C4-2B (cell line): ENCODE measurements at regions not wholly inside any gene's neighbourhood (a gene's known extent, or its start where the extent isn't known, plus 50 kb on each side); places are given as distances from the start of the nearest gene placed in this dataset.

Experiments used
- ZFX ChIP-seq: fragments of 450-650 bp; IDR thresholded peaks from 2 replicates; pipeline ENCODE4 v1.6.1; 2017
- TF ChIP-seq, protein P1 (sequence below): fragments of 450-650 bp; conservative IDR thresholded peaks from 2 replicates; pipeline ENCODE4 v1.5.1; 2017; ENCODE audit warnings: mild to moderate bottlenecking

DNA sequence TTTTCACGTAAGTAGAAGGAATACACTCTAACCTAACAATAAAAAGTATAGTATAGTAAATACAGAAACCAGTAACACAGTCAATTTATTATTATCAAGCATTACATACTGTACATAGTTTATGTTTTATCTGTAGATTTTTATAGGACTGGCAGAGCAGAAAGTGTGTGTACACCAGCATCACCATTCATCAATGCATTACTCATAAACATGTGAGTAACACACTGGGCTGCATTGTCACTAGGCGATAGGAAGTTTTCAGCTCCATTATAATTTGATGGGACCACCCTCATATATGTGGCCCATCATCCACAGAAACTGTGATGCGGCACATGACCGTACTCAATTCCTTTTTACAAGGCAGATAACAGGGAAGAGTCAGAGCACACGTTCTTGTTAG lies 137.8 kb upstream of the RBPJ start:
- TF ChIP-seq, protein P1, sequence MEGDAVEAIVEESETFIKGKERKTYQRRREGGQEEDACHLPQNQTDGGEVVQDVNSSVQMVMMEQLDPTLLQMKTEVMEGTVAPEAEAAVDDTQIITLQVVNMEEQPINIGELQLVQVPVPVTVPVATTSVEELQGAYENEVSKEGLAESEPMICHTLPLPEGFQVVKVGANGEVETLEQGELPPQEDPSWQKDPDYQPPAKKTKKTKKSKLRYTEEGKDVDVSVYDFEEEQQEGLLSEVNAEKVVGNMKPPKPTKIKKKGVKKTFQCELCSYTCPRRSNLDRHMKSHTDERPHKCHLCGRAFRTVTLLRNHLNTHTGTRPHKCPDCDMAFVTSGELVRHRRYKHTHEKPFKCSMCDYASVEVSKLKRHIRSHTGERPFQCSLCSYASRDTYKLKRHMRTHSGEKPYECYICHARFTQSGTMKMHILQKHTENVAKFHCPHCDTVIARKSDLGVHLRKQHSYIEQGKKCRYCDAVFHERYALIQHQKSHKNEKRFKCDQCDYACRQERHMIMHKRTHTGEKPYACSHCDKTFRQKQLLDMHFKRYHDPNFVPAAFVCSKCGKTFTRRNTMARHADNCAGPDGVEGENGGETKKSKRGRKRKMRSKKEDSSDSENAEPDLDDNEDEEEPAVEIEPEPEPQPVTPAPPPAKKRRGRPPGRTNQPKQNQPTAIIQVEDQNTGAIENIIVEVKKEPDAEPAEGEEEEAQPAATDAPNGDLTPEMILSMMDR = no peak
- no peak for TF ChIP-seq ZFX
